Activated CD8-positive, alpha-beta T cell treated with anti-CD3 and anti-CD28 coated beads, Interleukin-2, amount 10 ng/mL, durations not matched to agents 7 days and 5 days (primary cell): ENCODE measurements at regions not wholly inside any gene's neighbourhood (a gene's known extent, or its start where the extent isn't known, plus 50 kb on each side); places are given as distances from the start of the nearest gene placed in this dataset.

ENCODE experiments used
- ATAC-seq: fragments of 150-1000 bp; cut with Tn5 transposase; one replicate; pipeline ENCODE4 v1.10.0; 2021; ENCODE audit warnings: moderate library complexity
- CTCF ChIA-PET: fragments of 350-600 bp; sonication (Branson Sonifier 250); formaldehyde crosslinking; loops from one replicate; lab custom pipeline; 2021; ENCODE audit warnings: antibody characterized with exemption; lab: Charles Lee
- POLR2A ChIA-PET: fragments of 350-600 bp; sonication (Branson Sonifier 250); formaldehyde crosslinking; loops from one replicate; lab custom pipeline; 2021; ENCODE audit warnings: antibody characterized with exemption; lab: Charles Lee
- DNase-seq: peaks from one replicate; pipeline ENCODE4 v3.0.0-alpha.2; 2020
- H3K27ac Mint-ChIP-seq: one replicate; pipeline ENCODE4 v1.8.0; 2021; ENCODE audit warnings: mild to moderate bottlenecking, mixed read lengths
- H3K27me3 Mint-ChIP-seq: one replicate; pipeline ENCODE4 v1.8.0; 2021; ENCODE audit warnings: low read depth, mixed read lengths
- H3K36me3 Mint-ChIP-seq: one replicate; pipeline ENCODE4 v1.8.0; 2021; ENCODE audit warnings: low read depth, mixed read lengths
- H3K4me1 Mint-ChIP-seq: one replicate; pipeline ENCODE4 v1.8.0; 2021; ENCODE audit warnings: low read depth, mixed read lengths
- H3K4me3 Mint-ChIP-seq: one replicate; pipeline ENCODE4 v1.8.0; 2021; ENCODE audit warnings: mild to moderate bottlenecking, mixed read lengths
- H3K9me3 Mint-ChIP-seq: one replicate; pipeline ENCODE4 v1.8.0; 2022; ENCODE audit warnings: mixed read lengths; ENCODE audit not compliant: insufficient read depth

DNA sequence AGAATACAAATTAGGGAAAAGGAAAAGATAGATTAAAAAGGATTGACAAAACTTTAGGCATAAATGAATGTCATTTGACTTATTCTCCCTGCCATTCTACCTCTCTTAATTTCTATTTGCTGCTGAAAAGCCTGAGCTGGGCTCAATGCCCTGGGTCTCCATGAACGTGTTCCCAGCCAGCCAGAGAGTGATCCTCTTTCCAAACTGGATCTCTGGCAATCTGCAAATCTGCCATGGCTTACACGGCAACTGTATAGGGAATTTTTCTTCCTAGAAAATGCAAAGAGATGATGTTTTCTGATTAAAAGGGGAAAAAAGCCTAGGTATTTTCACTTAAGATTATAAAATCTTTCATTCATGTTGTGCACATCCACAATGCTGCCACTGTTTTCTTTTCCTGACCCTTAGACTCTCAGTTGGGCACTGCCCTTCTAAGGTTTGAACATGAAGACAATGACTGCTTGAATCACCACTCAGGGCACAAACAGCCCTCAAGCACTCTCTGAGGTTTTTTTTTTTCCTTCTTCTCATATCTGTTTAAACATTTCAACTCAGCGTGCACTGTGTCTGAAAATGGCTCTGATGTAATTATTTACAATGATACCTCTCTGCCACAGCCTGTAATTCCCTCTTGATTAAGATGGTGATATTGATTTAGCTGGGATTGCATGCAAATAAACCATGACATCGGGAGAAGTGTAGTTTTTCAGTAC, 60.3 kb downstream of the DACT1 start:
- Mint-ChIP-seq H3K4me3 (no peak overlapping the region), H3K4me1 (no peaks in the 10 kb centered on the region), H3K27me3 (peaks cover 11% of the 10 kb centered on the region), H3K27ac (no peak overlapping the region), H3K36me3 (no peaks in the 10 kb centered on the region), H3K9me3 (no peaks in the 10 kb centered on the region)
- ChIA-PET CTCF (no interaction called here), POLR2A (no interaction called here)
- DNase-seq (no peak), ATAC-seq (no peak)

DNA sequence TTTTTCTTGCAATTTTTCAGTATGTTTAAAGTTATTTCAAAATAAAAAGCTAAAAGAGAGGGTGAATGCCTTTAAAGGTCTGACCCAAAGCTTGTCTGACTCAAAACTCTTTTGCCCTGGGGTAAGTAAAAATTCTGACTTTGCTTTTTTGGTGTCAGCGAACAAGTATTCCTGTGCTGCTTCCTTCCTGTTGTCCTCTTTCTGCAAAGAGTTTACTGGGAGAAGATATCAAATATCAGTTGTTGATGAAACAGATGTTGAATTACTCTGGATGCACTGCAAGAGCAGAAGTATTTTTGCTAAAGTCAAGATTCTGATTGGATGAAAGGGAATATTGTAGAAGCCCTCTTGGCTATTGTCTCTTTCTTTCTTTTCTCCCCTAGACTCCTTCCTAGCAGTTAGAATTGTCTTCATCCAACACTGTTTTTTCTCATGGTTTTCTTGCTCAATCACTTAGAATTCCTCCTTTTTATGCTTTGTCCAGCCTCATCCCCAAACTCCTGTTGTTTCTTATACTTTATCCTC, 62.0 kb downstream of the DACT1 start:
- Mint-ChIP-seq H3K9me3 (no peaks in the 10 kb centered on the region), H3K36me3 (no peaks in the 10 kb centered on the region), H3K27ac (no peak overlapping the region), H3K4me3 (no peak overlapping the region), H3K4me1 (no peaks in the 10 kb centered on the region), H3K27me3 (peaks cover 15% of the 10 kb centered on the region)
- ChIA-PET POLR2A (no interaction called here), CTCF (no interaction called here)
- no peak for DNase-seq
- no peak for ATAC-seq

GRCh38 chr14:58701156-58701555, 63.4 kb downstream of the DACT1 start:
- no peaks in the 10 kb centered on the region for H3K4me1 Mint-ChIP-seq
- ATAC-seq (no peak), DNase-seq (no peak)
- no peaks in the 10 kb centered on the region for H3K9me3 Mint-ChIP-seq
- no peak overlapping the region for H3K4me3 Mint-ChIP-seq
- ChIA-PET CTCF (interaction anchor here (0.9 kb wide), 1 partner anchor 200 kb away, joined by 4 read pairs; no protein-coding TSS in a partner anchor), POLR2A (no interaction called here)
- H3K27ac Mint-ChIP-seq, result no peak overlapping the region
- peaks cover 17% of the 10 kb centered on the region for H3K27me3 Mint-ChIP-seq
- no peaks in the 10 kb centered on the region for H3K36me3 Mint-ChIP-seq

DNA sequence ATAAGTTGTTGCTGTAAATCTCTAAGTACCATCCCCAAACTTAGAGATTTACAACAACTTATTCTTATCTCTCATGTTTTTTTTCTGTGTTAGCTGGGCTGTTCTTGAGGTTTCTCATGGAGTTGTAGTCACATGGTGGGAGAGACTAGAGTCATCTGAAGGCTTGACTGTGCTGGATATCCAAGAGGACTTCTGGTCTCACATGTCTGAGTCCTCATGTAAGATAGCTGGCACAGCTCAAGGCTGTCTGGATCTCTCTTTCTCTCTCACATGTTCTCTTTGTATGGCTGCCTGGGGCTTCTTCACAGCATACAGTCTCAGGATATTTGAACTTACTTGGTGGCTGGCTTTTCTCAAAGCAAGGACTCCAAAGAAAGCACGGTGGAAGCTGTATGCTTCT, 63.8 kb downstream of the DACT1 start:
- H3K4me3 Mint-ChIP-seq, result no peak overlapping the region
- H3K4me1 Mint-ChIP-seq, result no peaks in the 10 kb centered on the region
- CTCF ChIA-PET, result interaction anchor here (0.9 kb wide), 1 partner anchor 200 kb away, joined by 4 read pairs; no protein-coding TSS in a partner anchor
- ATAC-seq (no peak), DNase-seq (no peak)
- peaks cover 17% of the 10 kb centered on the region for H3K27me3 Mint-ChIP-seq
- H3K27ac Mint-ChIP-seq, result no peak overlapping the region
- H3K36me3 Mint-ChIP-seq, result no peaks in the 10 kb centered on the region
- H3K9me3 Mint-ChIP-seq, result no peaks in the 10 kb centered on the region
- POLR2A ChIA-PET, result no interaction called here

DNA sequence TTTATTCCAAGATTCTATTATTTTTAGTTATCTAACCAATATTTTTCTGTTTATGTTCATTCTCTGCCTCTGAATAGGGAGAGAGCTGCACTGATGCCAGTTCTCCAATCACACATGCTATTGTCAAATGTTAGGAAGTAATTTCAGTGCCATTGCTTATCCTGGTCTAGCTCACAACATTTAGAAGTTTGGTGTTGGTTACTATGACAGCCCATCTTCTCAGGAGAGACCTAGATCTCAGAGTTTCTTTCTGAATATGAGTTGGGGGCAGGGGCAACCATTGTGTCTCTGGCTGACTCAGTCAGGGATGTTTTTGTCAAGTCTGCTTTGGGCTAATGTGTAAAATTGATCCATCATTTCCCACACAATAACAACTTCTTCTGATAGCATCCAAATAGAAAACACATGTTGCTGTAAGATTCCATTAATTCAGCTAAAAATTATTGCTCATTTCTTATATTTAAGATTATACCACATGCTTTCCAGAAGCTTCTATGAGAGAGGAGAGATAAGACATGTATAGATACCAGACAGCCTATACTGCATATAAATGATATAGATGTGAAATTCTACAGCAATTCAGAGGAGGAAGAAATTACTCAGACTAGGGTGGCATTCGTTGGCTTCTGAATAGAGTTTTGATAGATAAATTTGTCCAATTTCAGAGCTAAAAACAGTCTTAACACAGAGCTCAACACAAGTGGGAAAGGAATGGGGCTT, 64.8 kb downstream of the DACT1 start:
- DNase-seq (no peak), ATAC-seq (no peak)
- no peaks in the 10 kb centered on the region for H3K9me3 Mint-ChIP-seq
- peaks cover 16% of the 10 kb centered on the region for H3K27me3 Mint-ChIP-seq
- H3K4me3 Mint-ChIP-seq, result no peak overlapping the region
- no peak overlapping the region for H3K27ac Mint-ChIP-seq
- H3K4me1 Mint-ChIP-seq, result no peaks in the 10 kb centered on the region
- POLR2A ChIA-PET, result no interaction called here
- H3K36me3 Mint-ChIP-seq, result no peaks in the 10 kb centered on the region
- CTCF ChIA-PET, result no interaction called here

DNA sequence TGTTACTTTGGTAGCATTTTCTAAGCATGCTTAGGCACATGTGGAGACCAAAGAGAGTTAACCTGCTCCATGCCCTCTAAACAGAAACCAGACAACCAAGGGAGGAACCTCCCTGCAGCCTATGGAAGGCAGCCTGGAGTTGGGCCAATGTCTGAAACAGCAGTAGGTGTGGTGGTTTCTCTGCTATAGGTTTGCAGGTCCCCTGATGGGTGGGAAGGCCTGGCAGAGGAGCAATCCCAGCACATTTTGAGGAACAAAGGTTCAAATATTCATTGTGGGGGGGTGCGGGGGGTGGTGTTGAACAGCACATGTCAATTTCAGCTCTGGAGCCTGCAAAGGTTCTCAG, 65.4 kb downstream of the DACT1 start:
- no peaks in the 10 kb centered on the region for H3K36me3 Mint-ChIP-seq
- no peaks in the 10 kb centered on the region for H3K4me1 Mint-ChIP-seq
- ChIA-PET CTCF (no interaction called here), POLR2A (no interaction called here)
- H3K27me3 Mint-ChIP-seq, result peaks cover 18% of the 10 kb centered on the region
- DNase-seq, result no peak
- no peak overlapping the region for H3K27ac Mint-ChIP-seq
- no peaks in the 10 kb centered on the region for H3K9me3 Mint-ChIP-seq
- ATAC-seq, result no peak
- no peak overlapping the region for H3K4me3 Mint-ChIP-seq

DNA sequence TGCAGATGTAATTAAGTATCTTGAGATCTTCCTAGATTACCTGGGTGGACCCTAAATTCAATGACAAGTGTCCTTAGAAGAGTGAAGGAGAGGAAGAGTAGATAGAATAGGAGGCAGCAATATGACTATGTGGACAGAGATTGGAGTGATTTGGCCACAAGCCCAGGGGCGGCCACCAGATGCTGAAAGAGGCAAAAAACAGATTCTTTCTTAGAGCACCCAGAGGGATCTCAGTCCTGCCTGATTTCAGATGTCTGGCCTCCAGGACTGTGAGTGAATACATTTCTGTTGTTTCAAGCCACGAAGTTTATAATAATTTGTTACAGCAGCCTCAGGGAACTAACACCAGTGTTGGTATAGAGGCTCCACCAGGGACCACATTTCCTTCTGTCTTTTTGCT, 67.3 kb downstream of the DACT1 start:
- H3K4me1 Mint-ChIP-seq, result no peaks in the 10 kb centered on the region
- no peak overlapping the region for H3K4me3 Mint-ChIP-seq
- DNase-seq (no peak), ATAC-seq (no peak)
- H3K9me3 Mint-ChIP-seq, result no peaks in the 10 kb centered on the region
- no peaks in the 10 kb centered on the region for H3K36me3 Mint-ChIP-seq
- no peak overlapping the region for H3K27ac Mint-ChIP-seq
- POLR2A ChIA-PET, result no interaction called here
- CTCF ChIA-PET, result no interaction called here
- H3K27me3 Mint-ChIP-seq, result peaks cover 11% of the 10 kb centered on the region

- POLR2A ChIA-PET, result interaction anchor here (0.6 kb wide), 1 partner anchor 46 kb away, joined by 3 read pairs; no protein-coding TSS in a partner anchor
- Mint-ChIP-seq H3K27me3 (peaks cover 11% of the 10 kb centered on the region), H3K36me3 (no peaks in the 10 kb centered on the region)
These were observed 70.2 kb downstream of the DACT1 start for GRCh38 chr14:58707949-58708348.

GRCh38 chr14:58709949-58710348, 72.2 kb downstream of the DACT1 start:
- ATAC-seq, result no peak
- POLR2A ChIA-PET, result no interaction called here
- Mint-ChIP-seq H3K4me1 (no peaks in the 10 kb centered on the region), H3K9me3 (no peaks in the 10 kb centered on the region), H3K4me3 (no peak overlapping the region), H3K27me3 (peaks cover 6% of the 10 kb centered on the region), H3K27ac (no peak overlapping the region), H3K36me3 (no peaks in the 10 kb centered on the region)
- DNase-seq, result no peak
- CTCF ChIA-PET, result interaction anchor here (0.6 kb wide), 1 partner anchor 311 kb away, joined by 3 read pairs; no protein-coding TSS in a partner anchor

More at GRCh38 chr14:58707949-58708348, 70.2 kb downstream of the DACT1 start:
- no peak for ATAC-seq
- H3K9me3 Mint-ChIP-seq, result no peaks in the 10 kb centered on the region
- CTCF ChIA-PET, result no interaction called here
- no peaks in the 10 kb centered on the region for H3K4me1 Mint-ChIP-seq
- DNase-seq, result no peak
- H3K27ac Mint-ChIP-seq, result no peak overlapping the region
- H3K4me3 Mint-ChIP-seq, result no peak overlapping the region

- POLR2A ChIA-PET, result no interaction called here
- H3K9me3 Mint-ChIP-seq, result no peaks in the 10 kb centered on the region
- ATAC-seq (no peak), DNase-seq (no peak)
- H3K4me3 Mint-ChIP-seq, result no peak overlapping the region
- CTCF ChIA-PET, result no interaction called here
- H3K4me1 Mint-ChIP-seq, result no peaks in the 10 kb centered on the region
- H3K27me3 Mint-ChIP-seq, result peaks cover 6% of the 10 kb centered on the region
- no peak overlapping the region for H3K27ac Mint-ChIP-seq
- H3K36me3 Mint-ChIP-seq, result no peaks in the 10 kb centered on the region
These were observed 73.6 kb downstream of the DACT1 start for GRCh38 chr14:58711382-58711781.

DNA sequence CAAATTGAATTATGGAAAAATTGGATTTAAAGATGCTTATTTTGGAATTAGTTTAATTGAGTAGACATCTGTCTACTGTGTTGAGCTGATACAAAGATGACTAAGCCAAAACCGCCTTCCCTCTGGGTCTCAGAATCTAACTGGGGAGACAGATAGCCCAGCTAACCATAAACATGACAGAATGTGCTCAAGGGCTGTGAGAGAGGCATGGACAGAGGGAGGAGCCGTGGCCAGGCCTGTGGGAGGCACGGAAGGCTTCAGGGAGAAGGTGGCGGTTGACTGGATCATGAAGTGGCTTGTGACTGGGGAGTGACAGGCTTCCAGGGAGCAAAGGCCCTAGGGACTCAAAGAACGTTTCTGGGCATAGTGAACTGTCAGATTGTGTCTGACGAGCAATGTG, 74.6 kb downstream of the DACT1 start:
- ChIA-PET POLR2A (no interaction called here), CTCF (no interaction called here)
- ATAC-seq (no peak), DNase-seq (no peak)
- Mint-ChIP-seq H3K36me3 (no peaks in the 10 kb centered on the region), H3K4me3 (no peak overlapping the region), H3K27ac (no peak overlapping the region), H3K9me3 (no peaks in the 10 kb centered on the region), H3K27me3 (peaks cover 6% of the 10 kb centered on the region), H3K4me1 (no peaks in the 10 kb centered on the region)

- no peaks in the 10 kb centered on the region for H3K36me3 Mint-ChIP-seq
- H3K27me3 Mint-ChIP-seq, result no peaks in the 10 kb centered on the region
- POLR2A ChIA-PET, result no interaction called here
- CTCF ChIA-PET, result no interaction called here
- ATAC-seq, result no peak
- no peak overlapping the region for H3K27ac Mint-ChIP-seq
- H3K9me3 Mint-ChIP-seq, result no peaks in the 10 kb centered on the region
- no peaks in the 10 kb centered on the region for H3K4me1 Mint-ChIP-seq
- no peak for DNase-seq
- no peak overlapping the region for H3K4me3 Mint-ChIP-seq
These were observed 75.9 kb downstream of the DACT1 start for GRCh38 chr14:58713677-58714076.
